DND-41 (cell line): ENCODE measurements at regions not wholly inside any gene's neighbourhood (a gene's known extent, or its start where the extent isn't known, plus 50 kb on each side); places are given as distances from the start of the nearest gene placed in this dataset.

Experiments used
- CTCF ChIP-seq: IDR thresholded peaks from 2 replicates; pipeline ENCODE4 v1.5.1; 2012; ENCODE audit warnings: borderline replicate concordance, low read length, moderate library complexity, mild to moderate bottlenecking; ENCODE audit not compliant: poor library complexity, severe bottlenecking; ENCODE audit errors: extremely low read depth
- EZH2 ChIP-seq: IDR thresholded peaks from 3 replicates; pipeline ENCODE4 v1.6.1; 2012; ENCODE audit warnings: borderline replicate concordance, low read depth, mild to moderate bottlenecking, moderate library complexity, low read length, inconsistent platforms; ENCODE audit not compliant: severe bottlenecking

- no peak for TF ChIP-seq CTCF
- no peak for TF ChIP-seq EZH2
Measured at GRCh38 chr12:30144777-30145683, 361.3 kb upstream of the TMTC1 start.
